KMS-11 (cell line): ENCODE measurements at regions not wholly inside any gene's neighbourhood (a gene's known extent, or its start where the extent isn't known, plus 50 kb on each side); places are given as distances from the start of the nearest gene placed in this dataset.

Experiments used
- H2AFZ ChIP-seq: fragments of 200-600 bp; sonication (generic); 2 replicates; pipeline ENCODE4 v1.6.1; 2016; ENCODE audit warnings: antibody characterized with exemption, mixed run types, low read depth
- H3K27ac ChIP-seq: fragments of 200-600 bp; sonication (generic); 2 replicates; pipeline ENCODE4 v1.6.1; 2016; ENCODE audit warnings: mild to moderate bottlenecking, mixed run types
- H3K27me3 ChIP-seq: fragments of 200-600 bp; sonication (generic); 2 replicates; pipeline ENCODE4 v1.6.1; 2017; ENCODE audit warnings: mild to moderate bottlenecking, low read depth, mixed run types, moderate library complexity; ENCODE audit not compliant: insufficient read depth
- H3K36me3 ChIP-seq: fragments of 200-600 bp; sonication (generic); 2 replicates; pipeline ENCODE4 v1.6.1; 2017; ENCODE audit warnings: mild to moderate bottlenecking, mixed run types; ENCODE audit not compliant: insufficient read depth
- H3K4me1 ChIP-seq: fragments of 200-600 bp; sonication (generic); 2 replicates; pipeline ENCODE4 v1.6.1; 2016; ENCODE audit warnings: mild to moderate bottlenecking, low read depth, mixed run types; ENCODE audit not compliant: poor library complexity, severe bottlenecking
- H3K4me2 ChIP-seq: fragments of 200-600 bp; sonication (generic); 2 replicates; pipeline ENCODE4 v1.7.0; 2016; ENCODE audit warnings: mild to moderate bottlenecking, mixed run types
- H3K4me3 ChIP-seq: fragments of 200-600 bp; sonication (generic); IDR thresholded peaks from 2 replicates; pipeline ENCODE4 v1.6.1; 2017; ENCODE audit warnings: low read depth, low read length, mixed read lengths; ENCODE audit not compliant: insufficient read depth
- H3K79me2 ChIP-seq: fragments of 200-600 bp; sonication (generic); 2 replicates; pipeline ENCODE4 v1.6.1; 2016; ENCODE audit warnings: low read depth, mixed run types; ENCODE audit not compliant: insufficient read depth
- H3K9ac ChIP-seq: fragments of 200-600 bp; sonication (generic); 2 replicates; pipeline ENCODE4 v1.6.1; 2016; ENCODE audit warnings: mild to moderate bottlenecking, mixed run types
- H4K20me1 ChIP-seq: fragments of 200-600 bp; sonication (generic); 2 replicates; pipeline ENCODE4 v1.6.1; 2016; ENCODE audit warnings: mild to moderate bottlenecking, mixed run types; ENCODE audit not compliant: insufficient read depth
- CTCF ChIP-seq: fragments of 200-600 bp; sonication (generic); conservative IDR thresholded peaks from 2 replicates; pipeline ENCODE4 v1.6.1; 2017; ENCODE audit warnings: low read depth, mild to moderate bottlenecking, antibody characterized with exemption, low read length, moderate library complexity, mixed read lengths

GRCh38 chr5:173781432-173781815 is 106.7 kb upstream of the CPEB4 start:
- no peaks in the 10 kb centered on the region for H3K36me3 ChIP-seq
- no peak overlapping the region for H2AFZ ChIP-seq
- peaks cover 7% of the 10 kb centered on the region for H3K4me1 ChIP-seq

GRCh38 chr5:173781816-173782670 is 106.1 kb upstream of the CPEB4 start:
- Histone ChIP-seq H3K36me3 (no peaks in the 10 kb centered on the region), H3K27me3 (no peaks in the 10 kb centered on the region), H4K20me1 (no peaks in the 10 kb centered on the region), H3K4me2 (no peak overlapping the region), H3K27ac (no peak overlapping the region), H3K4me3 (no peak overlapping the region), H3K4me1 (peaks cover 7% of the 10 kb centered on the region), H2AFZ (no peak overlapping the region), H3K79me2 (no peaks in the 10 kb centered on the region), H3K9ac (no peak overlapping the region)
- no peak for TF ChIP-seq CTCF

More at GRCh38 chr5:173781432-173781815, 106.7 kb upstream of the CPEB4 start:
- Histone ChIP-seq H3K27ac (no peak overlapping the region), H3K27me3 (no peaks in the 10 kb centered on the region), H4K20me1 (no peaks in the 10 kb centered on the region), H3K4me2 (no peak overlapping the region), H3K9ac (no peak overlapping the region), H3K4me3 (no peak overlapping the region), H3K79me2 (no peaks in the 10 kb centered on the region)
- no peak for TF ChIP-seq CTCF

- Histone ChIP-seq H3K4me1 (peaks cover 7% of the 10 kb centered on the region), H3K4me3 (no peak overlapping the region), H3K27ac (no peak overlapping the region), H4K20me1 (no peaks in the 10 kb centered on the region), H3K79me2 (no peaks in the 10 kb centered on the region), H3K36me3 (no peaks in the 10 kb centered on the region), H3K27me3 (no peaks in the 10 kb centered on the region), H3K4me2 (no peak overlapping the region), H3K9ac (no peak overlapping the region), H2AFZ (no peak overlapping the region)
- TF ChIP-seq CTCF, result no peak
Measured at GRCh38 chr5:173782671-173783101, 105.5 kb upstream of the CPEB4 start.

DNA sequence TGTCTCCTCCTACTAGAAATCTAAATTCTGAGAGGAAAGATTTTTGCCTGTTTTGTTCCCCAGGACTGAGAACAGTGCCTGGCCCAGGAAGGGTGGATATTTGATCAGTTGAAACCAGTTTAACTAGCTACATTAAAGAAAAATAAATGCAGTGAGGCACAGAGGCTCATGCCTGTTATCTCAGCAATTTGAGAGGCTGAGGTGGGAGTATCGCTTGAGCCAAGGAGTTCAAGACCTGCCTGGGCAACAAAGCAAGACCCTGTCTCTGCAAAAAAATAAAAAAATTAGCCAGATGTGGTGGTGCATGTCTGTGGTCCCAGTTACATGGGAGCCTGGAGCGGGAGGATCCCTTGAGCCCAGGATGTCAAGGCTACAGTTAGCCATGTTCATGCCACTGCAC is 104.8 kb upstream of the CPEB4 start:
- no peak overlapping the region for H3K9ac ChIP-seq
- H3K4me2 ChIP-seq, result no peak overlapping the region
- no peak for TF ChIP-seq CTCF
- H3K79me2 ChIP-seq, result no peaks in the 10 kb centered on the region
- H3K36me3 ChIP-seq, result no peaks in the 10 kb centered on the region
- no peaks in the 10 kb centered on the region for H4K20me1 ChIP-seq
- H3K4me3 ChIP-seq, result no peak overlapping the region
- H3K4me1 ChIP-seq, result peaks cover 9% of the 10 kb centered on the region
- H3K27me3 ChIP-seq, result no peaks in the 10 kb centered on the region
- H3K27ac ChIP-seq, result no peak overlapping the region
- H2AFZ ChIP-seq, result no peak overlapping the region
